ENCODE measurements at regions not wholly inside any gene's neighbourhood (a gene's known extent, or its start where the extent isn't known, plus 50 kb on each side); places are given as distances from the start of the nearest gene placed in this dataset.

DNA sequence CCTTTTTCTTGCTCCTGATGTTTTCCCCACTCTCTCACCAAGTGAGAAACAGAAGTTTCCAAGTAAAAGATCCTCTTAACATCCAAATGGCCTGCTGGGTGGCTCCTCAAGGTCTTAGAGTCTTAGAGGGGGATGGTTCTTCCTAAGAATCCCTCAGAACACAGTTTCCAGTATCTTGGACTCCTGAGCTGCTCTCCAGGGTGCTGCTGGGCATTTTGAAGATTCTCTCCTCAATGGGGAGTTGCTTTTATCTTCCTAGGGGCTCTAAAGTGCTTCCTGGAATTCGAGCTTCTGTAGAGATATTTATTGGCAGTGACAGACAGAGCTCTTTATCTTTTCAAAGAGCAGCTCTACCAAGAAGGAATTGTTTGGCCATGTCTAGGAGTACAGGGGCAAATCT is 70.8 kb upstream of the SLC35B3 start:
- no peak overlapping the region for H4K8ac ChIP-seq (replicated peaks; ENCODE audit: insufficient read length, low read depth, low read length)
- no peaks in the 10 kb centered on the region for H3K27me3 Mint-ChIP-seq (ENCODE audit: low read depth)
- H2BK120ac ChIP-seq (ENCODE audit: low read depth, low read length, poor library complexity, severe bottlenecking): no peak overlapping the region
- no peak overlapping the region for H3T11ph ChIP-seq (ENCODE audit: low read length)
- H3K14ac ChIP-seq (ENCODE audit: insufficient read depth, low read length): no peak overlapping the region
- H3K4me2 ChIP-seq (ENCODE audit: insufficient read depth, insufficient read length, low read length): no peak overlapping the region
- no peaks in the 10 kb centered on the region for H3K79me1 ChIP-seq (ENCODE audit: insufficient read depth, low read depth, low read length, poor library complexity, severe bottlenecking)
- H3K23ac ChIP-seq (ENCODE audit: insufficient read length, low read depth, low read length): no peak overlapping the region
- no CpG with 5 or more reads among the region's 1 CpG for WGBS (ENCODE audit: extremely low coverage, insufficient read length, low lambda C conversion rate)
- H3K4ac ChIP-seq (ENCODE audit: low read depth, low read length): no peak overlapping the region
- H3K79me2 ChIP-seq (ENCODE audit: insufficient read depth, low read length): no peaks in the 10 kb centered on the region
- H4K20me1 ChIP-seq (ENCODE audit: control insufficient read depth, insufficient read depth, insufficient read length): no peaks in the 10 kb centered on the region
- no peak overlapping the region for H2AK5ac ChIP-seq (ENCODE audit: insufficient read length, low read length)
- H3K4me3 Mint-ChIP-seq: no peak overlapping the region
- no peak overlapping the region for H2AFZ ChIP-seq (ENCODE audit: low read length)
- H3K9ac ChIP-seq (ENCODE audit: extremely low read depth, insufficient read length, low read length): no peak overlapping the region
- H3K9me3 ChIP-seq (ENCODE audit: control insufficient read depth, low read depth, low read length): no peaks in the 10 kb centered on the region
- no peak overlapping the region for H2BK5ac ChIP-seq (ENCODE audit: insufficient read length, low read length)
- no peaks in the 10 kb centered on the region for H3K9me3 Mint-ChIP-seq
- H2BK15ac ChIP-seq (ENCODE audit: low read depth, low read length): no peak overlapping the region
- no peaks in the 10 kb centered on the region for H3K36me3 Mint-ChIP-seq (ENCODE audit: insufficient read depth in 1 of 3, low read depth in 3 of 3)
- H3K18ac ChIP-seq (ENCODE audit: insufficient read length, low read depth, low read length): no peak overlapping the region
- H3K23me2 ChIP-seq (ENCODE audit: insufficient read length, low read depth, low read length, poor library complexity, severe bottlenecking): no peaks in the 10 kb centered on the region
- no peak for DNase-seq
- H3K56ac ChIP-seq (ENCODE audit: insufficient read length, low read depth, low read length): no peak overlapping the region
- peak overlapping the region in 1 of 3 experiments; percentile 66; a peak in 1 of 7 replicates for H3K27ac Mint-ChIP-seq
- H4K5ac ChIP-seq (ENCODE audit: insufficient read length, low read depth, low read length): no peak overlapping the region
- no peak overlapping the region for H2BK20ac ChIP-seq (ENCODE audit: low read depth, low read length, poor library complexity, severe bottlenecking)
- H3K27me3 ChIP-seq (ENCODE audit: insufficient read depth, low read length): no peaks in the 10 kb centered on the region
- no peaks in the 10 kb centered on the region for H3K4me1 ChIP-seq (ENCODE audit: insufficient read depth, low read length)
- H3K27ac ChIP-seq (ENCODE audit: insufficient read length, low read depth, low read length): no peak overlapping the region
- H2BK12ac ChIP-seq (ENCODE audit: insufficient read length, low read depth, low read length): no peak overlapping the region
- H4K91ac ChIP-seq (ENCODE audit: insufficient read length, low read depth, low read length): no peak overlapping the region
- H3K4me1 Mint-ChIP-seq: peaks cover 27 to 31% of the 10 kb centered on the region in 2 experiments
- TF ChIP-seq, protein P1, sequence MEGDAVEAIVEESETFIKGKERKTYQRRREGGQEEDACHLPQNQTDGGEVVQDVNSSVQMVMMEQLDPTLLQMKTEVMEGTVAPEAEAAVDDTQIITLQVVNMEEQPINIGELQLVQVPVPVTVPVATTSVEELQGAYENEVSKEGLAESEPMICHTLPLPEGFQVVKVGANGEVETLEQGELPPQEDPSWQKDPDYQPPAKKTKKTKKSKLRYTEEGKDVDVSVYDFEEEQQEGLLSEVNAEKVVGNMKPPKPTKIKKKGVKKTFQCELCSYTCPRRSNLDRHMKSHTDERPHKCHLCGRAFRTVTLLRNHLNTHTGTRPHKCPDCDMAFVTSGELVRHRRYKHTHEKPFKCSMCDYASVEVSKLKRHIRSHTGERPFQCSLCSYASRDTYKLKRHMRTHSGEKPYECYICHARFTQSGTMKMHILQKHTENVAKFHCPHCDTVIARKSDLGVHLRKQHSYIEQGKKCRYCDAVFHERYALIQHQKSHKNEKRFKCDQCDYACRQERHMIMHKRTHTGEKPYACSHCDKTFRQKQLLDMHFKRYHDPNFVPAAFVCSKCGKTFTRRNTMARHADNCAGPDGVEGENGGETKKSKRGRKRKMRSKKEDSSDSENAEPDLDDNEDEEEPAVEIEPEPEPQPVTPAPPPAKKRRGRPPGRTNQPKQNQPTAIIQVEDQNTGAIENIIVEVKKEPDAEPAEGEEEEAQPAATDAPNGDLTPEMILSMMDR (conservative IDR thresholded peaks at IDR 0.05): no peak

Measured in H9 (cell line).